Dedifferentiated amniotic fluid mesenchymal stem cell (primary cell): ENCODE measurements at regions not wholly inside any gene's neighbourhood (a gene's known extent, or its start where the extent isn't known, plus 50 kb on each side); places are given as distances from the start of the nearest gene placed in this dataset.
"Not testable (repeated sequence)": the region's sequence is repeated elsewhere in the genome, so short reads cannot be mapped to it uniquely, and the experiment has no call there.

Experiments used
- DNase-seq: peaks from one replicate; pipeline ENCODE4 v3.0.0-alpha.2; 2016; ENCODE audit errors: extremely low spot score

DNA sequence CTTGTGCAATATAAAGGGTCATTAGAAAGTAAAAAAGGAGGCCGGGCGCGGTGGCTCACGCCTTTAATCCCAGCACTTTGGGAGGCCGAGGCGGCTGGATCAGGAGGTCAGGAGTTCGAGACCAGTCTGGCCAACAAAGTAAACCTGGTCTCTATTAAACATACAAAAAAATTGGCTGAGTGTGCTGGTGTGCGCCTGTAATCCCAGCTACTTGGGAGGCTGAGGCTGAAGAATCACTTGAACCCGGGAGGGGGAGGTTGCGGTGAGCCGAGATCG is 102.8 kb upstream of the TMPRSS2 start:
- not testable (repeated sequence) for DNase-seq

DNA sequence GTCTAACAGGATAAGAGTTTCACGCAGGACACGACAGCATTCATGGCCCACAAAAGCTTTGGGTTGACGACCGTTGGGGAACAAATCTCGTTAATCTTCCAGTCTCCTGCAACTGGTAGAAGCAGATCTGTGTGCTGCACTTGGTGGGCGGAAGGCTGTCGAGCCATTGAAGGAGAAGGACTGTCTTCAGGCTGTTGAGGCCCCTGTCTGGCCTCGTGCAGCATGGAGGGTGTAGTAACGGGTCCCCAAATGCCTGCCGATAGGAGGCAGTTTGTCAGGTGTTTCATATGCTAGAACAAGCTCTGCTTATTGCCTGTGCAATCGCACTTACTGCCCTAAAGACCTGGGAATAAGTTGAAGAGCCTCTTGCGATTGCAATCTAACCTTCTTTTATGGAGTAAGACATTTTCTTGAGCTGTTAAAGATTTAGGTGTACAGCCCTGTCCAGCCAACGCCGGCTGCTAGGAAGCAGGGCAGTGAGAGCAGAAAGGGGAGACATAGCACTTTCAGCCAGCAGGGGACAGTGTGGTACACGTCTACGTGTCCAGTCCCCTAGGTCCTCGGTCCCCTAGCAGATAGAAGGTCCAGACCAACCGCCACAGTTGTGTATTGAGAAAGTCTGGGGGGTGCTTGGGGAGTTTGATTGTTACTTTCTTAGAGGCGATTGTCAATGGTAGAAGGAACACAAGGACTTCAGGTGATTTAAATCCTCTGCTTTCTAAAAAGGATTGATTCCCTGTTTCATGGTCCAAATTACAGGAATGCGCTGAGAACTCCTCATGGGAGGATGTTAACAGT is 102.3 kb upstream of the TMPRSS2 start:
- no peak for DNase-seq

DNA sequence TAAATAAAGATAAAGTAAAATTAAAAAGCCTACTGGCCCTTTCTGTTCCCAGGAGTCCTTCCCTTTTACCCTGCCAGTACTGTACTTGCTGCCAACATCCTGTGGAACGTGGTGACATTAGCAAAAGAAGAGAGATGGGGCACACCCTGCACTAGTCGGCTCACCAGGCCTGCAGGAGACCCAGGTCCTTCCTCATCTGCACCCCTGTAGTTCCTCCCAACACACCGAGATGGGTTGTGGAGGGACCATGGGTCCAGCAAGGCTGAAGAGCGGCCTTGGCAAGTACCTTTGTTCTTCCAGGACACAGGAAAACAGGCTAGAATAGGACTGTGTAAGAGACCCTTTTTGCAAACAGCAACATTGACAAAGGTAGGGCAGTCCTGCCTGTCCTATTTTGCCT is 98.7 kb upstream of the TMPRSS2 start:
- DNase-seq: no peak

DNA sequence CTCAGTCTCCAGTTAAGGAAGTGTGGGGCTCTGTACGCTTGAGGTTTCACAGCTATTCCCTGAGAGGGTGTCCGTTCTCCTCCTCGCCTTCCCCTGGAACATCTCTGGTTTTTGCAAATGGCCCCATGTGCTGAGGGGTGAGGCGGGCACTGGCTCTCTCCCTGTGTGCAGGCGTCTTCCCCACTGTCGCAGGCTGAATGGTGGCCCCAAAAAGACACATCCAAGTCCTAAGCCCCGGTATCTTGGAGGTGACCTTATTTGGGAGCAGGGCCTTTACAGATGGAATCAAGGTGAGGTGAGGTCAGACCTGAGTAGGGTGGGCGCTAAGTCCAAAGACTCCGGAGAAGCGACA is 98.0 kb upstream of the TMPRSS2 start:
- DNase-seq: no peak

DNA sequence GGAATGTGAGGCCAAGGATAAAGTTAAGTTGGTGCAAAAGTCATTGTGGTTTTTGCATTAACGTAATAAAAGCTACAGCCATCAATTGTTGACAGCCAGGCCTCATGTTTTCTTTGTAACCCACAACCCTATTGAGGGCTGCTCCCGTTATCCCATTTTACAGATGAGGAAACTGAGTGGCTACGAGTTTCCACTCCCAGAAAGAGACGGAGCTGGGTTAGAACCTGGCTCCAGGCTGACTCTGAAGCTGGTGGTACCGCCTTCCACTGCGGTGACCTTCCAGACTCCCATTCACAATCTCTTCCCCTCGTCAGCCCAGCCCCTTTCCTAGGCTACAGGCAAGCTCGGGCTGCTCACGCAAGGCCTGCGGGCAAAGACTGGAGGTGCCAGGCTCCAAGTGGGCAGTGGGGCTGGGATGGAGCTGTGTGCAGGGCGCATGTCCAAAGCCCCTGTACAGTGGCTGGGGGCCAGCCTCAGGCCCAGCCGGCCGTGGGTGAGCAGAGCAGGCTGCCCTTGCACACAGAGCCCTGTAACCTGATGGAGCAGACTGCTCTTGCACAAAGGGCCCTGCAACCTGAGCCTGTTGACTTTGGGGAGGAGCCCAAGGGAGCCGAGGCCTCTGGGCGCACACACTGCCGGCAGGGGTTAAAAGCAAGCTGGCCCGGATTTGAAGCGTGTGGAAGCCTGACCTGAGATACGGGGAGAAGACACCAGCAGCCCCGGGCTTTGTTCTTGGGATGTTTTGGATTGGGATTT is 97.4 kb upstream of the TMPRSS2 start:
- no peak for DNase-seq

DNA sequence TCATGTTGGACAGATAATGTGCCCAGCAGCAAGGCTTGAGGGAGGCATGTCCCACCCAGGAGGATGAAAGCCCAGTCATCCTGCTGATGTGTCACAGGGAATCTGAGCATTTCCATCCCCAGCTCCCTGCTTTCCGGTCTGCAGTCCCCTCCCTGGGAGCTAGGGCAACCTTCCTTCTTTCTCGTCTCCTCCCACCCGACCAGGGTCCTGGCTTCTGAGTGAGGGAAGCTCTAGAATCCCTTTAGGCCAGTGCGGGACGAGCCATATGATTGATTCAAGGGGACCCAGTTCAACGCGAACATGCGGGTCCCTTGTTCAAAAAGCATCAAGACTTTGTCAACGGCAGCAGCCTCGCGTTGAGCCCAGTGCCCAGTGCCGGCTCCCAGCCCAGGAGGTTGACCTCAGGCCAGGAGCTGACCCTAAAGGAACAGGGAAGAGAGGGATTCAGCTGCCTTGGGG is 96.7 kb upstream of the TMPRSS2 start:
- no peak for DNase-seq

DNA sequence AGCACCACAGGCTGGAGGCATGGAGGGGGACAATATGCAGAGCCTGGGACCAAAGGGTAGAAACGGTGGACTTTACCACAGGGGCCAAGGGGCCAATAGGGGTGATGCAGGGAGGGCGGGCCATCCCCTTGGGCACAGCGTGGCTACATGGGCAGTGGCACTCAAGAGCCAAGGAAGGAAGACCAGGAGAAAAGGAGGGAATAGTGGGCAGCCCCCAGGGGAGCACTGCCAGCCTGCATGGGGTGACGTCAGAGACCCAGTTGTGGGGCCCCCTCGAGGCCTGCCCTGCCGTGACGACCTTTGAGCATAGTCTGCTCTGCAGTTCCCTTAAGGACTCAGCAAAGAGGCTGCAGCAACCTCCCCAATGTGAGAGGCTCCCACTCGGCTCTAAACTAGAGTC is 95.5 kb upstream of the TMPRSS2 start:
- DNase-seq: no peak

DNA sequence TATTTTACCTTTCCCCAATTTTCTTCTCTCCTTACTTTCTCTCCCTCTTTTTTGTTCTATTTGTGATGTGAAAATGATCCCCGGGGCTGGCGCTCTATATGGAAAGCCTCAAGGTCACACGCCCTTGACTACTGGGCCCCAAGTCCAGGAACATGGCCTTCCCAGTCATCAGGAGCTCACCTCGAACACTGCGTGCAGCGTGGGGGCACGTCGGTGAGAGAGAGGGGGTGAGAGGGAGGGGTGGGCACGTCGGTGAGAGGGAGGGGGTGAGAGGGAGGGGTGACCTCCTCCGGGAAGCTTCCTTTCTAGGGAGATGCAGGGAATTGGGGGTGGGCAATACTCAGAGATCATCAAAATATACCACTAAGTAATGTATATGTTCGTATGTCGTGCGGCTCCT is 94.6 kb upstream of the TMPRSS2 start:
- DNase-seq: no peak

DNA sequence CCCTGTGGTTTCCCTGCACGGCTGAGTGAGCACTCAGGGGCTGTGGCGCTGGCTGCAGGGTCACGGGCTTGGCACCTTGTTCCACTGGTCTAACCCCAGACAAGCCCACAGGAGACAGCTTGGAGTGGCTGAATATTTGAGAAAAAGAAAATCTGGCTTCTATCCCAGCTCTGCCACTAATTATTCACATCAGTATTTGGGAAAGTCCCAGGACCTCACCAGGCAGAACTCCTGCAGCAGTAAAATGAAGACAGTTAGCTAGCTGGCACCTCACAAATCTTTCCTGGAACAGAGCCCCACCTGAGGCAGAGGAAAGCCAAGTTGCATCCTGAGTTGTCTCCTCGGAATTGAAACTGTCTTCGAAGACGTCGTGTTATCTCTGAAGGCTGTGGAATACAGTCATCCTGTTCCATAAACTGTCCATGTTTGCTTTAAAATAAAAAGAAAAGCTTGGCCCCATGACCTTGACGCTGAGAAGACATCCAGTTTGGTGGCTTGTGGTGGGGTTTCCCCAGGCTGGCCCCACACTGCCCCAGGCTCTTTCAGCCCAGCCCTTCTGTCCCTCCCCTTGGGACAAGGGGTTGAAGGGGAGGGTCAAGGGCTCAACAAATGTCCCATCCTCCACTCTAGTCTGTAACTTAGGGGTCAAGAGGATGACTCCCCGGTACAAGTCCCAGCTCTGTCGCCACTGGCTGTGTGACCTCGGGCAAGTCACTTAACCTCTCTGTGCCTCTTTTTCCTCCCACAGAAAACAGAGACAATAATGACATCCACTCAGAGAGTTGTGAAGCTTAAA is 93.8 kb upstream of the TMPRSS2 start:
- peak; percentile 53 for DNase-seq

DNA sequence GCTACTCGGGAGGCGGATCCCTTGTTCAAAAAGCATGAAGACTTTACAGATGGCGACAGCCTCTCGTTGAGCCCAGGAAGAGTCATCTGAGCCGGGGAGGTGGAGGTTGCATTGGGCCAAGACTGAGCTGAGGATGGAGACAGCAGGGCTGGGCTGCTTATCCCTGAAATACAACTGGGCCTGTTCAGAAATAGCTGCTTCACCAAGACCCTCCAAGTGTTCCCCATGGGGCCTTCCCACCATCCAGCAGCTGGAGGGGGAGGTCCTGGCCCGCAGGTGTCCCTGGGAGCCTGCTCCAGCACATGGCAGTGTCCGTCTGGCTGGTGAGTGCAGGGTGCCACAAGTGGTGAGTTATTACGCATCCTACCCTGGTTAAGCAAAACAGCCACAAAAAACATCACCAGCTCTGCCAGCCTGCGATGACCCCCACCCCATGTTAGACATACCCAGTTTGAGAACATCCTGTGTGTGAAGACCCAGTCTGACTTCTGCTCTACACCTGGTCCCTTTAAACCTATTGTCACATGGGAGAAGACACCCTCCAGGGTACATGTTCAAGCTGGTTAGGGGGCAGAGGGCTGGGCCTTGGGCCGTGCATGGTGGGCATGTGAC is 93.1 kb upstream of the TMPRSS2 start:
- no peak for DNase-seq

DNA sequence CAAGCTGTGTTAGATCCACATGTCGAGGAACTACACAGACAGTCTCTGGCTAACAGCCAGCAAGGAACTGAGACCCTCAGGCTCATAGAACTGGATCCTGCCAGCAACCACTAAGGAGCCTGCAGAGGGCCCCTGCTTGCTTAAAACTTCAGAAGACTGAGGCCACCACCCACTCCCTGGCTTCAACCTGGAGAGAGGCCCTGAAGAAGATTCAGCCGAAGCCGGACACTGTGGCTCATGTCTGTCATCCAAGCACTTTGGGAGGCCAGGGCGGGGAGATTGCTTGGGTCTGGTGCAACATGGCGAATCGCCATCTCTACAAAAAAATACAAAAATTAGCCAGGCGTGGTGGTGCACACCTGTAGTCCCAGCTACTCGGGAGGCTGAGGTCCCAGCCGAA is 92.6 kb upstream of the TMPRSS2 start:
- DNase-seq: no peak

DNA sequence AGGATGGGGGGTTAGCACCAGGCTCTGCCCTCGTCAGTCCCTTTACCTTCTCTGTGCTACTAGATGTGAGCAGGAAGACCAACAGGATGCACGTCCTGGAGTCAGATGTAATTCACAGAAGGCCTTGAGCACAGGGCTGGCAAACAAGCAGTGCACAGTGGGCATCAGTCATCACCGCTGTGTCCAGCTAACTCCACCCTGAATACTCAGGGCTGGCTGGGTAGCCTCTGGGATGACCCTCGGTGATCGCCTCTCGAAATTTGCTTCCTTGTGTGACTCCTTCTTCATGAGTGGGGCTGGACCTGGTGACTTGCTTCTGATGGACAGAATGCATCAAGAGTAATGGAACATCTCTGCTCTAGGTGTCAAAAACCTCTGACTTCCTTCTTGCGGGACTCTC is 92.2 kb upstream of the TMPRSS2 start:
- no peak for DNase-seq

DNA sequence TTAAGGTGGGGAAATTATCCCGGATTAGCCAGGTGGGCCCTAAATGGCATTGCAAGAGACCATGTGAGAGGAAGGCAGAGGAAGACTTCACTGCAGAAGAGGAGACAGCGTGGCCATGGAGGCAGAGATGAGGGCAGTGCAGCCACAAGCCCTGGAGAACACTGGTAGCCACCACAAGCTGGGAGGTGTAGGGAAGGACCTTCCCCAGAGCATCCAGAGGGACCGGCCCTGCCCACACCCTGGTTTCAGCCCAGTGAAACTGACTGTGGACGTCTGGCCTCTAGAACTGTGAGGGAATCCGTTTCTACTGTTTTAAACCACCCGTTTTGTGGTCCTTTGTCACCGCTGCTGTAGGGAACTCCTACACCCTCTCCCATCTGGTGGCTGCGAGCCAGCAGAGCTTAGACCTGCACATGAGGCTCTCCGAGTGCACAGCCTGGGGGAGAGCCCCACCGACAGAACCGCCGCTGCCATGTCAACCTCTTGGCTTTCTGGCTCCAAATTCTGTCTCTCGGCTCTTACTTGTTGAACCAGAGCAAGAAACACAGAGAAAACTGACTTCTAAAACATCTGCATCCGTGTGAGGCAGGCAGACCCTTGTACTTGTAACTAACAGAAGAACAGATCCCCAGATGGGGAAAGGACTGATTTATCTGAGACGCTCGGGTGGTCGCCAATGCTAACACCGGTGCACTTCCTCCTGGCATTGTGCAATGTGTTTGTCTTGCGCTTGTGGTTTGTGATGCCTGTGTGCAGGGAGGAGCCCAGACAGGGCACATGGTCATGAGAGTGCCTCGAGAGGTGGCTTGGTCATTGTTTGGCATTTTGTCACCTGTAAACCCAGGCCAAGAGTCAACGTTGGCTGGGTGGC is 90.8 kb upstream of the TMPRSS2 start:
- DNase-seq: no peak

DNA sequence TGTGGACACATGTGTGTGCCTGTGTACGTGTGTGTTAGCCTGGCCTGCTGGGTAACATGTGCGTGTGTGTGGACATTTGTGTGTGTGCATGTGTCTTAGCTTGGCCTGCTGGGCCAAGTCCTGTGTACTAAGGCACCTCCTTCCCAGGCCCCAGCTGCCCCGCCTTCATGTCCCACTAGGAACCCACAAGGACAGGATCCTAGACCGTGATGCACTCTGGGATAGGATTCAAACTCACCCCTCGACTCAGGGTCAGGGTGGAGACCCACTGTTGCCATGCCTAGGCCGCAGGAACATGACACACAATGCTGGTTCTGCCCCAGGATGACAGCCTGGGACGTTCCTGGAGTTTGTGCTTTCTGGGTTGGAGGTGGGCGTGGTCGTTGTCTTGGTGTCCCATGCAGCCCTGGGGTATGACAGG is 89.9 kb upstream of the TMPRSS2 start:
- no peak for DNase-seq

DNA sequence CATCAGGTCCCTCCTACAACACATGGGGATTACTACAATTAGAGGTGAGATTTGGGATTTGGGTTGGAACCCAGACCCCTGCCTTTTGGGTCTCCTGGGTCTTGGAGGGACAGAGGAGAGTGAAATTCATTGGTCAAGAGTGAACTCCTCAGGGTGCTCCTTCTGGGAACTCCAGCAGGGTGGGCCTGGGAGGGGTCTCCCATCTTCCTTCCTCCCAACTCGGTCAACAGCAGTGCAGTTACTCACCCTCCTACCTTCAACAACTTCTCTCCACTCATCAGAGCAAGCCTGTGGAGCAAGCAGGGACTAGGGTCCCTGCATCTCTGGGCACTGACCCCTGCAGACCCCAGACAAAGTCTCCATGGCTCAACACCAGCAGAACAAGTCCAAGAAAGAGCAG is 89.3 kb upstream of the TMPRSS2 start:
- no peak for DNase-seq

DNA sequence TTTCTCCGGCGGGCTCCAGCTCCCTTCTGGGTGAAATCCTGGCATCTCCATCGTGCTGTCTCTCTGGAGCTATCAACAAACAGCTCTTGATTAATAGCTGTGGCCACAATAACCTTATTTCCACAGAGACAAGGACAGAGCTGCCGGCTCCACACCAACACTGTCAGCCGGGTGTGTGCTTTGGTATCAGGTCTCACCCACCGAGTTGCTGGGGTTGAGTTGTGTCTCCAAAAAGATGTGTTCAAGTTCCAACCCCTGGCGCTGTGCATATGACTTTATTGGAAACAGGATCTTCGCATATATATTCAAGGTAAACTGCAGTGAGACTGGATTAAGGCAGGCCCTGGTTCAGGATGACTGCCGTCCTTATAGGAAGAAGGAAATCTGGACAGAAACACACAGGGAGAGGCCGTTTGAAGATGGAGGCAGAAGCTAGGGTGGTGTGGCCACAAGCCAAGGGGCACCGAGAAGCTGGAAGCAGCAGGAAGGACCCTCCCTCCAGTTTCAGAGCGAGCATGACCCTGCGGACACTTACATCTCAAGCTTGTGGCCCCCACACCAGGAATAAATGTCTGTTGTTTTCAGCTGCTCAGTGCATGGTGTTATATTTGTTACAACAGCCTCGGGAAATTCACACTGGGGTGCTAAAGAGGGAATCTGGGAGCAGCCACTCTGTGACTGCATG is 88.4 kb upstream of the TMPRSS2 start:
- DNase-seq: no peak

DNA sequence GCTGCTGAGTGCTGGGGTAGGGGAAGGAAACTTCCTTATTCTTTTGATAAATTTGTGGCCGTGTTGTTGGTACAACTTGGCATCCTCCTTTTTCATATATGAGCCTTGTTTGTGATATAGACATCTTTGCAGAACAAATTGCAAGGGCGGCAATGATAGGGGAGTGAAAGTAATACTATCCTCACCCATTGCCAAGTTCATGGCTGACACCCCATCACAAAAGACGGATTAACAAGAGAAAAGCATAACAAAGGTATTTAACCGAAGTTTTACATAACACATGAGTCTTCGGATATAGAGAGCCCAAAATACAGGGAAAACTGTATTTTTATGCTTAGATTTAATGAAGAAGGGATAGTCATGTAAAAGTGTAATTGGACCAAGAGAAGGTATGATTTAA is 86.3 kb upstream of the TMPRSS2 start:
- no peak for DNase-seq

DNA sequence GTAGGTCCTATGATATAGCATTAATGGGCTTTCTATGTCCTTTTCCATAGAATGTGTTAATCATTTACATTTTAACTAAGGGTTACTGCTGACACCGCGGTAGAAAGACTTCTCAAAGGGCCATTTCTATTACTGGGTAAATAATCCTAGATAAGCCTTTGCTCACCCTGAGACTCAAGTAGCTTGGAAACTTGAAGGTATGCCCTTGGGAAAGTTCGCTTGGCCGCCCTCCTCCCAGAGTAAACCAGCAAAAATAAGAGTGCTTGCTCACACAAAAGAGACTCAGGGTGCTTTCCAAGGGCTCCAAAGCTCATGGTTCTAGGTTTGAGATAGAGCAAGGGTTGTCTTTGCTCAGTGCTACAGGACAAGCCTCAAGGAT is 85.8 kb upstream of the TMPRSS2 start:
- DNase-seq: no peak

DNA sequence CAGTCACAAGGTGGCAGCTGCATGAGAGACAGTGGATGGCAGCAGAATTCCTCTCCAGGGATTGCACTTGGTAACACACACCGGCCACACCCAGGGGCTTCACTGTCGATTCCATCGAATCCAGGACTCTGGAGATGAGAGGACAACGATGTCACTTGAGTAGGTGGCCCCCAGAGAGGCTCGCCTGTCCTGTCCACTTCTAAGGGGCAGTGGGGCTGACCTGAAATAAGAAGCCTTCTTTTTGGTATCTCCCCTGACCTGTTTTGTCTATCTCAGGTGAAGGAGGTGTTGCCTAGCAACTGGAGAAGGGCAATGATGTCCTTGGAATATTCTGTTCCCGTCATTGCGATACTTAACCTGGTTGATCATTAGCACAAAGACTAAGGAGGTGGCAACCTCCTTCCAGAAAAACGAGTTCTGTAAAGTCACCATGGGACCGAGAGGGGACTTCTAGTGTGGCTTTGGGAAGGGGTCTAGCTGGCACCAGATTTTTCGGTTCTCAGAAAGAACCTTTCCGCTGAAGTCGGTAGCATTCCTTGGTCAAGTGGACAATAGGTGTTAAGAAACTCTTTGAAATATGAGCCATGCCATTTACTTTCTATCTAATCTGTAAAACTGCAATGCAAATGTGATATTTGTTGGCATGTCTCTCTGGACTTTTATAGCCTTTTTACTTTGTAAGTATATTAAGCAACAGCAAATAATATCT is 85.2 kb upstream of the TMPRSS2 start:
- no peak for DNase-seq

DNA sequence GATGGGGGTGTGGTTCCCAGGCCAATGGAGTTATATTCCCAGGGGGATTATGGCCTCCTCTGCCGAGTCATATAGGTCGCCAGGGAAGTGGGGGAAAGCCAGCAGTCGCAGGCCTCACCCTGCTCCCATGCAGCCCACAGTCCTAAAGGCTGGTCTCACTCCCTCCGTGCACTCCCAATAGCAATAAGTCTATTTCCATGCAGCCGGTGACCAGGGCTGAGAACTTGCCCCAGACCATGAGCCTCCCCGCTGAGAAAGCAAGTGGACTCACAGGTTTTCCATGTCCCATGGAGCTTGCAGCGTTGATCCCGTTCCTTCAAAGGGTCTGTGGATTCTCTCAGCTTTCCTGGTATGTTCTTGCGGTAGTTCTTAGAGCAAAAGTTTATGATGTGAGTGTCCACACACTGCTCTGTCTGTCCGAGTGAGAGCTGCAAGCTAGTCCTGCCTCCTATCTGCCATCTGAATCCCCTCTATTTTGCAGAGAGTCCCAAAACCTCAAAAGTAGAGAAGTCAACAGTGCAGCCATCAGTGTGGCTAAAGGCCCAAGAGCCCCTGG is 81.7 kb upstream of the TMPRSS2 start:
- DNase-seq: no peak
